ENCODE measurements at regions not wholly inside any gene's neighbourhood (a gene's known extent, or its start where the extent isn't known, plus 50 kb on each side); places are given as distances from the start of the nearest gene placed in this dataset.
A peak's percentile ranks its signal among the peaks of the same experiment; 100 is the strongest.

- 89% methylated on average over 6 of the region's 6 CpGs; no CpG with 5 or more reads in 1 of the 2 experiments for WGBS, 2 experiments (ENCODE audit: extremely low coverage in 1 of 2, insufficient coverage in 1 of 2, insufficient read length in 1 of 2, insufficient replicate concordance in 2 of 2, low coverage in 1 of 2, low lambda C conversion rate in 2 of 2, missing lambda C conversion rate in 1 of 2)
- no peak for TF ChIP-seq FOSL1 (IDR thresholded peaks at IDR 0.05; ENCODE audit: insufficient read depth, low read depth, low read length)
- TF ChIP-seq ATF2 (IDR thresholded peaks at IDR 0.05; ENCODE audit: low read length) = no peak
- TF ChIP-seq KDM5A (IDR thresholded peaks at IDR 0.05; ENCODE audit: low read length) = no peak
- no peak for TF ChIP-seq CTCF (IDR thresholded peaks at IDR 0.05; ENCODE audit: control extremely low read depth in 1 of 3, insufficient read depth in 1 of 3, low read depth in 1 of 3, low read length in 3 of 3)
- TF ChIP-seq SIRT6 (IDR thresholded peaks at IDR 0.05; ENCODE audit: low read length) = no peak
- no peak for TF ChIP-seq TAF7 (optimal IDR thresholded peaks at IDR 0.05; ENCODE audit: borderline replicate concordance, low read depth, low read length)
- no peak overlapping the region for H3K27ac ChIP-seq (ENCODE audit: low read depth, low read length)
Measured at GRCh38 chr5:154698763-154699162, 56.4 kb upstream of the LARP1 start.

More at GRCh38 chr5:154698763-154699162, 56.4 kb upstream of the LARP1 start:
- no peak overlapping the region for H2AK5ac ChIP-seq (ENCODE audit: low read depth, low read length)
- no peak overlapping the region for H2BK5ac ChIP-seq (ENCODE audit: low read depth, low read length)
- H4K5ac ChIP-seq (ENCODE audit: insufficient read length, low read depth, low read length) = peak overlapping the region; percentile 31
- H3K27me3 ChIP-seq (replicated peaks in 1 of 4; ENCODE audit: control insufficient read depth in 3 of 4, extremely low read depth in 1 of 4, insufficient read depth in 3 of 4, low read length in 3 of 4) = no peaks in the 10 kb centered on the region
- peaks cover 0 to 17% of the 10 kb centered on the region in 2 experiments; a peak in 2 of 4 replicates for H3K79me2 ChIP-seq (ENCODE audit: control insufficient read depth in 1 of 2, insufficient read depth in 2 of 2, low read length in 2 of 2)
- no peaks in the 10 kb centered on the region for H3K79me1 ChIP-seq (ENCODE audit: low read depth, low read length)
- H4K91ac ChIP-seq (replicated peaks; ENCODE audit: insufficient read length, low read length) = no peak overlapping the region
- no peaks in the 10 kb centered on the region for H3K36me3 ChIP-seq (ENCODE audit: control insufficient read depth in 2 of 4, insufficient read depth in 4 of 4, low read length in 3 of 4)
- H3K56ac ChIP-seq (replicated peaks; ENCODE audit: insufficient read length, low read depth, low read length) = no peak overlapping the region
- CTCF ChIA-PET (ENCODE audit: partially characterized antibody) = interaction anchor here (1.2 to 1.3 kb wide), 2 partner anchors 13 to 17 kb away, joined by 3 read pairs; no protein-coding TSS in a partner anchor
- no peak overlapping the region for H3K9ac ChIP-seq (replicated peaks in 1 of 4; ENCODE audit: extremely low read depth in 1 of 4, low read depth in 3 of 4, low read length in 3 of 4)
- H3K4me1 ChIP-seq (replicated peaks in 1 of 4; ENCODE audit: control insufficient read depth in 3 of 4, insufficient read depth in 4 of 4, low read length in 3 of 4) = peaks cover 5 to 25% (median 14%) of the 10 kb centered on the region in 4 experiments
- FAIRE-seq = no peak
- no peaks in the 10 kb centered on the region for H4K20me1 ChIP-seq (replicated peaks in 1 of 2; ENCODE audit: control insufficient read depth in 1 of 2, insufficient read depth in 2 of 2, low read length in 2 of 2)
- H3K14ac ChIP-seq (ENCODE audit: insufficient read length) = no peak overlapping the region
- no peak overlapping the region for H2BK20ac ChIP-seq (ENCODE audit: low read length)
- H2BK120ac ChIP-seq (replicated peaks; ENCODE audit: low read depth, low read length) = peak overlapping the region; percentile 21
- no peaks in the 10 kb centered on the region for H3K23me2 ChIP-seq (ENCODE audit: low read depth, low read length)
- no peak overlapping the region for H2BK12ac ChIP-seq (ENCODE audit: low read depth, low read length)
- POLR2A ChIA-PET (ENCODE audit: partially characterized antibody) = interaction anchor here (1.3 kb wide), 1 partner anchor 16 kb away, joined by 4 read pairs; no protein-coding TSS in a partner anchor
- no peak overlapping the region for H3K18ac ChIP-seq (ENCODE audit: extremely low read depth, low read length)
- no peak overlapping the region for H2BK15ac ChIP-seq (ENCODE audit: low read length)
- no peaks in the 10 kb centered on the region for H3K9me3 ChIP-seq (ENCODE audit: insufficient read depth in 2 of 2, low read depth in 1 of 2, low read length in 1 of 2)
- no peak overlapping the region for H4K8ac ChIP-seq (ENCODE audit: extremely low read depth, insufficient read depth, low read length)
- no peak overlapping the region for H3K4me2 ChIP-seq (ENCODE audit: insufficient read depth in 1 of 2, low read depth in 2 of 2, low read length in 2 of 2)
- H3K23ac ChIP-seq (ENCODE audit: insufficient read length) = no peak overlapping the region
- H2AFZ ChIP-seq (ENCODE audit: low read length) = no peak overlapping the region
- H3K4me3 ChIP-seq (ENCODE audit: extremely low read depth in 1 of 4, insufficient read depth in 2 of 4, low read depth in 3 of 4, low read length in 4 of 4) = no peak overlapping the region
- H3K4ac ChIP-seq (replicated peaks; ENCODE audit: insufficient read length, low read depth, low read length) = no peak overlapping the region
- no peak for DNase-seq (ENCODE audit: low read depth in 1 of 2, low spot score in 2 of 2)
